ENCODE measurements at regions not wholly inside any gene's neighbourhood (a gene's known extent, or its start where the extent isn't known, plus 50 kb on each side); places are given as distances from the start of the nearest gene placed in this dataset.

DNA sequence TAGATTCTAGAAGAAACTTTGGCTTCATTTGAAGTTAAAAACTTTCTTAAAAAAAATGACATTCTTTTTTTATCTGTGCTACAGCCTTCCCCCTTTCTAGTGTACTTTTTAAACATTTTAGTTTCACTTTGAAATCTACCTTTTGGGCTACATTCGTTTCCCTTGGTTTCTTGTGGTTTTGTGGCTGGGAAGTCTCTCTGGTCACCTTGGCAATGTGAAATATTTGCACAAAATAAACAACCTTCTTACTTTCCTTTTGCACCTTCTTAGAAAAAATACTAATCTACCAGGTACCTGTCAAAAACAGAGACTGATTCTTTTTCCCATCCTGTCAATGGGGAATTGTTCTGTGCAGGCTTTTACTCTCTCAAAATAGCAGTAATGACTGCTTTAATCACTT, 350.2 kb downstream of the GATA3 start:
- TF ChIP-seq, protein P1, sequence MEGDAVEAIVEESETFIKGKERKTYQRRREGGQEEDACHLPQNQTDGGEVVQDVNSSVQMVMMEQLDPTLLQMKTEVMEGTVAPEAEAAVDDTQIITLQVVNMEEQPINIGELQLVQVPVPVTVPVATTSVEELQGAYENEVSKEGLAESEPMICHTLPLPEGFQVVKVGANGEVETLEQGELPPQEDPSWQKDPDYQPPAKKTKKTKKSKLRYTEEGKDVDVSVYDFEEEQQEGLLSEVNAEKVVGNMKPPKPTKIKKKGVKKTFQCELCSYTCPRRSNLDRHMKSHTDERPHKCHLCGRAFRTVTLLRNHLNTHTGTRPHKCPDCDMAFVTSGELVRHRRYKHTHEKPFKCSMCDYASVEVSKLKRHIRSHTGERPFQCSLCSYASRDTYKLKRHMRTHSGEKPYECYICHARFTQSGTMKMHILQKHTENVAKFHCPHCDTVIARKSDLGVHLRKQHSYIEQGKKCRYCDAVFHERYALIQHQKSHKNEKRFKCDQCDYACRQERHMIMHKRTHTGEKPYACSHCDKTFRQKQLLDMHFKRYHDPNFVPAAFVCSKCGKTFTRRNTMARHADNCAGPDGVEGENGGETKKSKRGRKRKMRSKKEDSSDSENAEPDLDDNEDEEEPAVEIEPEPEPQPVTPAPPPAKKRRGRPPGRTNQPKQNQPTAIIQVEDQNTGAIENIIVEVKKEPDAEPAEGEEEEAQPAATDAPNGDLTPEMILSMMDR (IDR thresholded peaks at IDR 0.05): no peak
- TF ChIP-seq EP300 (IDR thresholded peaks at IDR 0.05) (no peak), POLR2A (IDR thresholded peaks at IDR 0.05) (no peak)
